OCI-LY7 (cell line): ENCODE measurements at regions not wholly inside any gene's neighbourhood (a gene's known extent, or its start where the extent isn't known, plus 50 kb on each side); places are given as distances from the start of the nearest gene placed in this dataset.

Experiments
- BruUV-seq: library from RNA; stranded (reverse); fragments of 400-500 nt; replicated peaks from 2 replicates; lab custom pipeline; 2021; lab: Mats Ljungman, UMichigan
- CTCF ChIA-PET: fragments of 300-600 bp; sonication (Branson Sonifier 250); formaldehyde crosslinking; loops from one replicate; lab custom pipeline; 2022; ENCODE audit warnings: antibody characterized with exemption; ENCODE audit not compliant: unreplicated experiment; lab: Charles Lee
- POLR2A ChIA-PET: fragments of 300-600 bp; sonication (Branson Sonifier 250); formaldehyde crosslinking; loops from one replicate; lab custom pipeline; 2022; ENCODE audit warnings: antibody characterized with exemption; lab: Charles Lee
- DNase-seq: peaks from one replicate; pipeline ENCODE4 v3.0.0-alpha.2; 2015; ENCODE audit warnings: low spot score
- H2AFZ ChIP-seq: fragments of 200-600 bp; sonication (generic), shearing (Covaris generic); 2 replicates; pipeline ENCODE4 v1.6.1; 2014; ENCODE audit warnings: mild to moderate bottlenecking, antibody characterized with exemption, low read length, moderate library complexity
- H3K27ac ChIP-seq: fragments of 200-600 bp; sonication (generic); 2 replicates; pipeline ENCODE4 v1.5.1; 2014; ENCODE audit warnings: mixed run types, low read depth, mild to moderate bottlenecking, moderate library complexity, low read length, inconsistent platforms; ENCODE audit not compliant: poor library complexity, severe bottlenecking
- H3K36me3 ChIP-seq: fragments of 200-600 bp; sonication (generic); 2 replicates; pipeline ENCODE4 v1.6.1; 2014; ENCODE audit warnings: mild to moderate bottlenecking, antibody characterized with exemption, low read length, moderate library complexity, mixed read lengths; ENCODE audit not compliant: insufficient read depth
- H3K4me1 ChIP-seq: fragments of 200-600 bp; sonication (generic); 2 replicates; pipeline ENCODE4 v1.5.1; 2014; ENCODE audit warnings: mild to moderate bottlenecking, low read length; ENCODE audit not compliant: insufficient read depth, poor library complexity, severe bottlenecking
- H3K4me2 ChIP-seq: fragments of 200-600 bp; sonication (generic); 2 replicates; pipeline ENCODE4 v1.6.1; 2014; ENCODE audit warnings: mild to moderate bottlenecking, low read length
- H3K4me3 ChIP-seq: fragments of 200-600 bp; sonication (generic); 2 replicates; pipeline ENCODE4 v1.5.1; 2014; ENCODE audit warnings: mild to moderate bottlenecking, low read depth, low read length; ENCODE audit not compliant: poor library complexity, severe bottlenecking
- H3K79me2 ChIP-seq: fragments of 200-600 bp; sonication (generic); 2 replicates; pipeline ENCODE4 v1.6.1; 2016; ENCODE audit warnings: low read depth, mild to moderate bottlenecking, low read length, moderate library complexity, mixed read lengths; ENCODE audit not compliant: insufficient read depth
- H3K9me2 ChIP-seq: fragments of 200-600 bp; sonication (generic); 2 replicates; pipeline ENCODE4 v1.6.1; 2016; ENCODE audit warnings: mild to moderate bottlenecking, low read length, mixed read lengths; ENCODE audit not compliant: insufficient read depth
- H3K9me3 ChIP-seq: fragments of 200-600 bp; sonication (generic); 2 replicates; pipeline ENCODE4 v1.6.1; 2014; ENCODE audit warnings: mild to moderate bottlenecking, mixed run types, low read length, mixed read lengths
- H4K20me1 ChIP-seq: fragments of 200-600 bp; sonication (generic); 2 replicates; pipeline ENCODE4 v1.6.1; 2014; ENCODE audit warnings: mild to moderate bottlenecking, antibody characterized with exemption, low read length, moderate library complexity, mixed read lengths; ENCODE audit not compliant: insufficient read depth
- CTCF ChIP-seq: fragments of 200-600 bp; sonication (generic); conservative IDR thresholded peaks from 2 replicates; pipeline ENCODE4 v1.5.1; 2014; ENCODE audit warnings: mild to moderate bottlenecking, antibody characterized with exemption, low read length, moderate library complexity, mixed read lengths
- EZH2phosphoT487 ChIP-seq: fragments of 200-600 bp; sonication (generic); IDR thresholded peaks from 2 replicates; pipeline ENCODE4 v1.6.1; 2018; ENCODE audit warnings: low read depth, borderline replicate concordance, mild to moderate bottlenecking, mixed run types, antibody characterized with exemption, low read length, moderate library complexity, mixed read lengths
- intact Hi-C: fragments of 100-400 bp; cut with micrococcal nuclease; formaldehyde crosslinking; loops from one replicate; pipeline ENCODE4 v1.10.0; 2022; ENCODE audit not compliant: unreplicated experiment

GRCh38 chr17:79322211-79323123 lies 247.8 kb downstream of the ENGASE start:
- H3K4me1 ChIP-seq: no peaks in the 10 kb centered on the region
- H2AFZ ChIP-seq: no peak overlapping the region
- BruUV-seq: no TSS peak
- ChIA-PET CTCF (no interaction called here), POLR2A (interaction anchor here (0.9 to 1.2 kb wide), 2 partner anchors 15 to 17 kb away, joined by 3 to 4 read pairs; no protein-coding TSS in a partner anchor)
- no peak overlapping the region for H3K4me2 ChIP-seq
- H3K4me3 ChIP-seq: no peak overlapping the region
- H3K36me3 ChIP-seq: no peaks in the 10 kb centered on the region
- no peaks in the 10 kb centered on the region for H3K79me2 ChIP-seq
- no peak for DNase-seq
- intact Hi-C loops: no loop called here
- no peaks in the 10 kb centered on the region for H3K9me3 ChIP-seq
- H3K27ac ChIP-seq: no peak overlapping the region
- TF ChIP-seq EZH2phosphoT487: no peak
- TF ChIP-seq CTCF: no peak
- no peaks in the 10 kb centered on the region for H3K9me2 ChIP-seq
- no peaks in the 10 kb centered on the region for H4K20me1 ChIP-seq

GRCh38 chr17:79320331-79320730 lies 245.7 kb downstream of the ENGASE start:
- no peak overlapping the region for H2AFZ ChIP-seq
- no peak overlapping the region for H3K4me2 ChIP-seq
- H3K36me3 ChIP-seq: no peaks in the 10 kb centered on the region
- no peak for DNase-seq
- H3K4me1 ChIP-seq: no peaks in the 10 kb centered on the region
- no TSS peak for BruUV-seq
- no peak overlapping the region for H3K27ac ChIP-seq
- TF ChIP-seq EZH2phosphoT487: no peak
- no peak for TF ChIP-seq CTCF
- H4K20me1 ChIP-seq: no peaks in the 10 kb centered on the region
- no peak overlapping the region for H3K4me3 ChIP-seq
- no peaks in the 10 kb centered on the region for H3K9me3 ChIP-seq
- POLR2A ChIA-PET: no interaction called here
- no peaks in the 10 kb centered on the region for H3K79me2 ChIP-seq
- no peaks in the 10 kb centered on the region for H3K9me2 ChIP-seq
- CTCF ChIA-PET: no interaction called here
- intact Hi-C loops: no loop called here

- H3K27ac ChIP-seq: no peak overlapping the region
- H2AFZ ChIP-seq: no peak overlapping the region
- intact Hi-C loops: no loop called here
- BruUV-seq: no TSS peak
- H3K36me3 ChIP-seq: no peaks in the 10 kb centered on the region
- H3K4me2 ChIP-seq: no peak overlapping the region
- no peak overlapping the region for H3K4me3 ChIP-seq
- H4K20me1 ChIP-seq: no peaks in the 10 kb centered on the region
- no peaks in the 10 kb centered on the region for H3K9me2 ChIP-seq
- no peaks in the 10 kb centered on the region for H3K79me2 ChIP-seq
- CTCF ChIA-PET: no interaction called here
- TF ChIP-seq EZH2phosphoT487: no peak
- no peak for TF ChIP-seq CTCF
- no peaks in the 10 kb centered on the region for H3K9me3 ChIP-seq
- H3K4me1 ChIP-seq: no peaks in the 10 kb centered on the region
- DNase-seq: no peak
- POLR2A ChIA-PET: interaction anchor here (1.2 kb wide), 1 partner anchor 17 kb away, joined by 3 read pairs; no protein-coding TSS in a partner anchor
Observed at GRCh38 chr17:79317916-79318315, 243.3 kb downstream of the ENGASE start.
